ENCODE measurements at regions not wholly inside any gene's neighbourhood (a gene's known extent, or its start where the extent isn't known, plus 50 kb on each side); places are given as distances from the start of the nearest gene placed in this dataset.
"Not testable (repeated sequence)": the region's sequence is repeated elsewhere in the genome, so short reads cannot be mapped to it uniquely, and the experiment has no call there.

DNA sequence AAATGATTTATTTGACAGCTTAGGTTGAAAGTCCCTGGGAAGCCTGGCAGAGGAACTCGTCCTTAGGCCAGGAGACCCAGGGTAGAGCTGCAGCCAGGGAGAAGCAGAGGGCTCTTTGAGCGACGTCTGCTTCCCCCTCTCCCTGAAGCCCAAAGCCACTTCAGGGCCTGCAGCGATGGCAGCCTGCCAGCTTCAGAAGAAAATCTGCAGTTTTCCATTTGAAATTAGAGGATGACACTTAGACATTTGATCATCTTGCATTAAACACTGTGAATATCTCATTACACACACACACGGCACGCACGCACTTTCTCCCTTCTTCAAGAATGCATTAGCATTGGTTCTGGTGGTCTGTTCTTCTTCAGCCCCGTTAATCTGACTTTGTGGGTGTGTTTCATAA lies 96.5 kb downstream of the PLEKHG1 start:
- no peaks in the 10 kb centered on the region for H3K9me3 Mint-ChIP-seq
- H3K27ac Mint-ChIP-seq, result no peak overlapping the region
- DNase-seq (ENCODE audit: low spot score in 2 of 2), result no peak
- ATAC-seq, result no peak
- no peaks in the 10 kb centered on the region for H3K36me3 Mint-ChIP-seq

DNA sequence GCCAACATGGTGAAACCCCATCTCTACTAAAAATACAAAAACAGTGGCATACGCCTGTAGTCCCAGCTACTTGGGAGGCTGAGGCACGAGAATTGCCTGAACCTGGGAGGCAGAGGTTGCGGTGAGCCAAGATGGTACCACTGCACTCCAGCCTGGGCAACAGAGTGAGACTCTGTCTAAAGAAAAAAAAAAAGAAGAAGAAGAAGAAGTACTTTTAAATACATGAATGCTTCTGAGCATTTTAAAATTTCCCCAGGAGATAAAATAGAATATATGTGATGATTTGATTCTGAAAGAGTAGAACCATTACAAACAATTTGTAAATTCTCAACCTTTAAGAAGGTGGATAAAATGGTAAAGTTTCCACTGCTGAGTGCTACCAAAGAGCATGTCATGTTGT lies 97.2 kb downstream of the PLEKHG1 start:
- not testable (repeated sequence) for ATAC-seq; H3K27ac Mint-ChIP-seq; H3K36me3 Mint-ChIP-seq; H3K9me3 Mint-ChIP-seq; DNase-seq (ENCODE audit: low spot score in 2 of 2)

DNA sequence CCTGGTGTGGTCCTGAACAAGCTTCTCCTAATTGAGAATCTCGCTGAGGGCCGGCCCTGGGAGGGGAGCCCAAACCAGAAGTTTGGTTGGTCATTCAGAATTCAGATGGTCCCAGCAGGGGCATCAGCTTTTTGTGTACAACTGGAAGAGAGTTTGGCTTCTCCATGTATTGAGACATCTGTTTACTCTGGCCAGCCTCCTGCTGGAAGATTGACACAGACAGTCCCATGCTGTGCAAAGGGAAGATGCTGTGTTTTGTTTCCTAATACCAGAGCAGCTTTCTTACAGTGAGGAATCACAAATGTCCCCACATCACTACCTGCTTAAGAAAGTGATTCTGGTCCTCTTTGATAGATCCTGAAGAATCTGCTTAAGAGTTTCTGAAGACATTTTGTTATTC lies 97.8 kb downstream of the PLEKHG1 start:
- DNase-seq (ENCODE audit: low spot score in 2 of 2), result no peak
- Mint-ChIP-seq H3K36me3 (no peaks in the 10 kb centered on the region), H3K27ac (no peak overlapping the region), H3K9me3 (no peaks in the 10 kb centered on the region)
- ATAC-seq, result no peak

DNA sequence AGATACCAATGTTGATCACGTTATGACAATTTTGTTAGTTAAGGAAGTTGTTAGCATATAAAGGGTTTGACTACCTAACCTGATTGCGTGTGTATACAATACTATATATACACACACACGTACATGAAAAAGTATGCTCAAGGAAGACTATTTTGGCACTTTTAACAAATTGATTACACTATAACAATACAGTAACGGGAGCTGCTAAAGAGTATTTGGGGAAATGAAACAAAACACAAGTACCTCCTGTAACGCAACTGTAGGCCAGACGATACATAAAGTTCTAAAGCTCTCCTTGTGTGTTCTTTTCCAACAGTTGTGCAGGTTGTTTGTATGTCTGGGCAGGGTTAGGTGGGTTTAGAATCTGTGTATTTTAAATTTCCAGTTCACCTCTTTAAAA lies 98.7 kb downstream of the PLEKHG1 start:
- ATAC-seq, result no peak
- Mint-ChIP-seq H3K27ac (no peak overlapping the region), H3K36me3 (no peaks in the 10 kb centered on the region), H3K9me3 (no peaks in the 10 kb centered on the region)
- DNase-seq (ENCODE audit: low spot score in 2 of 2), result no peak

DNA sequence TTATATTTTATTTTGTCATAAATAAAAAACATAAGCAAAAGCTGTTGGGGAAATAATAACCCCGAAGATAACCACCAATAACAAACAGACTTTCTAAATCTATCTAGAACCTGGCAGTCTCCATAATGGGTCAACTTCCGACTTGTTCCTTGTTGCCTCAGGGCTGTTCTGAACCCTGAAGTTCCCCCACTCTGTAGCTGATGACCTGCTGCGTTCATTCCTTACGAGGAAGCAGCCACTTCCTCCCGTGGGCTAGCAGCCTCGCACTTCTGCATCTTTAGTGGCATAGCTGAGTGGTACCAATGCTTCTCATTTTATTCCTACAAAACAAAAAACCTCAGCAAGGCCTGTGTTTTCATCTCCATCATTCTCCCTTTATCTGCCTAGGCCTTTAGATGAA lies 103.0 kb downstream of the PLEKHG1 start:
- no peaks in the 10 kb centered on the region for H3K36me3 Mint-ChIP-seq
- no peak overlapping the region for H3K27ac Mint-ChIP-seq
- no peaks in the 10 kb centered on the region for H3K9me3 Mint-ChIP-seq
- no peak for ATAC-seq
- no peak for DNase-seq (ENCODE audit: low spot score in 2 of 2)

DNA sequence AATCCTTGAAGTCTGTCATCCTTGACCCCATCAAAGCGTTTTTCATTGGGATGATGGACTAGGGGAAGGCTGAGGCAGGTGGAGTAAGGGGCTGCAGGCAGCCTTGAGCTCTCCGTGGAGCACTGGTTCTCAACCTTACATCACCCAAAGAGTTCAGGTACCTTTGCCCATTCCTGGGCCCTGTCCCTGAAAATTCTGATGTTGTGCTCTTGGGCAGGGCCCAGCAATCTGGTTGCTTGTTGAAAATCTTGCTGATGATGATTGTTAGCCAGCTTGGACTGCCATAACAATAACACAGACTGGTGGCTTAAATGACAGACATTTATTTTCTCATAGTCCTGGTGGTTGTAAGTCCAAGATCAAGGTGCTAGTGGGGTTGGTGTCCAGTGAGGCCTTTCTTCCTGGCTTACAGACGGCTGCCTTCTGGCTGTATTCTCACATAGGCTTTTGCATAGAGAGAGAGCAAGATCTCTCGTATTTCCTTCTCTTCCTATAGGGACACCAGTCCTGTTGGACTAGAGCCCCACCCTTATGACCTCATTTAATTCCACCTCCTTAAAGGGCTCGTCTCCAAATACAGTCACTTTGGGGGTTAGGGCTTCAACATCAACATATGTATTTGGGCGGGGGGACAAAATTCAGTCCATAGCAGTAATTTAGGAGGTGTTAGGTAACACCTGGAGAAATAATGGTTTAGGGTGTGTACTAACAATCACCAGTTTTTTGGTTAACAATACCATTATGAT lies 104.9 kb downstream of the PLEKHG1 start:
- no peak for ATAC-seq
- H3K9me3 Mint-ChIP-seq, result no peaks in the 10 kb centered on the region
- H3K27ac Mint-ChIP-seq, result no peak overlapping the region
- no peak for DNase-seq (ENCODE audit: low spot score in 2 of 2)
- H3K36me3 Mint-ChIP-seq, result no peaks in the 10 kb centered on the region

DNA sequence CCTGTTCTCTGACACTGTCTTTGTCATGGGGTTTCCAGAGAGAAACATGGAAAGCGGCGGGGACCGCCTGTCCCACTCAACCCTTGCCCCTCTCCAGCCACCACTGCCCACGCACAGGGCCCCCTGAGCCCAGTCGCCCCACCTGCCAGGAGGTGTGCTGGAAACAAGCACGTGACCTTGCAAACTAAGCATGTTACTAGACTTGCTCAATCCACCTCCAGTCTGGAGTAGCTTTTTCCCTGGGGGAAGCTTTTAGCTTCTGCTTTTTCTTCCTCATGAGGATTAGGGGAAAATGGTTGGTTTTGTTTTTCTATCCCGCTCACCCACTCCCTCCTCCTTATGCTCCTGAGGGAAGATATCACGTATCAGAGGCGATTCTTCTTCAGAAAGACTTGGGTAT lies 105.7 kb downstream of the PLEKHG1 start:
- ATAC-seq (no peak), DNase-seq (ENCODE audit: low spot score in 2 of 2) (no peak)
- no peaks in the 10 kb centered on the region for H3K9me3 Mint-ChIP-seq
- H3K27ac Mint-ChIP-seq, result no peak overlapping the region
- H3K36me3 Mint-ChIP-seq, result no peaks in the 10 kb centered on the region

DNA sequence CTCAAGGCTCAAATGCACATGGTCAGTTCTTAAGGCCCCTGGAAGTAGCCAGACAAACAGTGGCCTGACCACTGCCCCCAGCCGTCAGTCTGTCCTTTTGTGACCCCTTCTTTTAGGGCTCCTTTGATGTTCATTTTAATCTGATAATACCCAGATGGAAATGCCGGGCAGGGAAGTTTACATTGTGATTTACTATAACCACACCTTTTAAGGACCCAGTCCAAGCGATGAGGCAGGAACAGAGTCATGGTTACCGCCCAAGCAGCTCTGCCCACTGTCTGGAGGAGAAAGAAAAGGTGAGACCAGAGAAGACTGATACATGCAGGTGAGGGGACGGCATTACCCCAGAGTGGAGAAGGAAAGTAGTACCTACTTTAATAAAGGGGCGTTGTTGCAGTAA lies 110.6 kb downstream of the PLEKHG1 start:
- ATAC-seq (no peak), DNase-seq (ENCODE audit: low spot score in 2 of 2) (no peak)
- Mint-ChIP-seq H3K27ac (no peak overlapping the region), H3K9me3 (no peaks in the 10 kb centered on the region), H3K36me3 (no peaks in the 10 kb centered on the region)

DNA sequence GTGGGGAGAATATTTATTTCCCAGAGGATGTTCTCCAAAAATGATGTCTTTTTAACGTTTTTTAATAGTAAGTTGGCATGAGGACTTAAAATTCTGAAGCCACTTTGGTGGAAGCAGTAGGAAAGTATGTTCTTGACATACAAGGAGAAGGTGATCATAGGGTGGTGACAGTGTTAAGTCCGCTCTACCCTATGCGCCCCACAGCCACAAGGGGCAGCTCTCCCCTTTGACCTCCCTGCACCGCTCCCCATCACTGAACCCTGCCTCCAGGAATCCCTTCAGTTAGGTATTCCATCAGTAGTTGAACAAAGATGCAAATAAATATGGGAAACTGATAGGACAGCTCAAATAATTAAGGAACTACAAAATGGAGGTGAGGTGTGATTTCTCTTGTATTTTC lies 111.4 kb downstream of the PLEKHG1 start:
- Mint-ChIP-seq H3K36me3 (no peaks in the 10 kb centered on the region), H3K9me3 (no peaks in the 10 kb centered on the region), H3K27ac (no peak overlapping the region)
- DNase-seq (ENCODE audit: low spot score in 2 of 2) (no peak), ATAC-seq (no peak)

DNA sequence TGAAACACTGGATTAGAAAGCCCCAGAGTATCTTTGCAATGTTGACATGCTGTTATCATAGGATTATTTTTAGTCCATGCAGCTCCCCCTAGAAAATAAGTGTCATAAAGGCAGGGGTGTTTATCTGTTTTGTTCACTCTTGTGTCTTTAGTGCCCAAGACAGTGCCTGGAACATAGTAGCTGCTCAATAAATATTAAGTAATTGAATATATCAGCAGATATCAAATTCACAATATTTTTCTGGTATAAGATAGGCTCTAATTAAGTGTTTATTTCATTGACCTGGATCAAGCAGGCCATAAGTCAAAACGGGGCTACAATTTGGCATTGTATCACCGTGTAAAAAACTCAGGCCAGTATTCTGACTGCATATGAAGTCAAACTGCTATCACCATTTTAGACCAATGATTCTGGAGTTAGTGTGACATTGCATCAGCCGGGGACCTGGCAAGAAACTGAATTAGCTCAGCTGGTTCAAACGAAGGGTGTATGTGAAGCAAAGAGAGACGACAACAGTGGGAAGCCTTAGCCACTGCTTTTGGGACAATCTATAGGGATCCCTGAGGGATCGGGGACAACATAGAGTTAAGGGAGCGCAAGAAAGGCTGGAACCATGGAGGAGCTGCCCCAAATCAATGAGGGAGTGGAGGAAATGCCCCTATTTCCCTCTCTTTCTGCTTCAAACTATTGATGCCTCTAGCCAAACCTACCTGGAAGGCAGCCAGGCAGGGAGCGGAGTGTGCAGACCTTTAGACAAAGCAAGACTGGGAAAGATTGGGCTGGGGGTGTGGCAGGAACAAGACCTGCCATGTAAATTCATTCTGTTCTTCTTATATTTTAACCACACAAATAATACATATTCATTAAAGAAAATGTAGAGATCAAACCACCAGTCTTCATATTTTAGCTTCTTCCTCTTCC lies 112.2 kb downstream of the PLEKHG1 start:
- DNase-seq (ENCODE audit: low spot score in 2 of 2), result no peak
- Mint-ChIP-seq H3K36me3 (no peaks in the 10 kb centered on the region), H3K9me3 (no peaks in the 10 kb centered on the region), H3K27ac (no peak overlapping the region)
- no peak for ATAC-seq

DNA sequence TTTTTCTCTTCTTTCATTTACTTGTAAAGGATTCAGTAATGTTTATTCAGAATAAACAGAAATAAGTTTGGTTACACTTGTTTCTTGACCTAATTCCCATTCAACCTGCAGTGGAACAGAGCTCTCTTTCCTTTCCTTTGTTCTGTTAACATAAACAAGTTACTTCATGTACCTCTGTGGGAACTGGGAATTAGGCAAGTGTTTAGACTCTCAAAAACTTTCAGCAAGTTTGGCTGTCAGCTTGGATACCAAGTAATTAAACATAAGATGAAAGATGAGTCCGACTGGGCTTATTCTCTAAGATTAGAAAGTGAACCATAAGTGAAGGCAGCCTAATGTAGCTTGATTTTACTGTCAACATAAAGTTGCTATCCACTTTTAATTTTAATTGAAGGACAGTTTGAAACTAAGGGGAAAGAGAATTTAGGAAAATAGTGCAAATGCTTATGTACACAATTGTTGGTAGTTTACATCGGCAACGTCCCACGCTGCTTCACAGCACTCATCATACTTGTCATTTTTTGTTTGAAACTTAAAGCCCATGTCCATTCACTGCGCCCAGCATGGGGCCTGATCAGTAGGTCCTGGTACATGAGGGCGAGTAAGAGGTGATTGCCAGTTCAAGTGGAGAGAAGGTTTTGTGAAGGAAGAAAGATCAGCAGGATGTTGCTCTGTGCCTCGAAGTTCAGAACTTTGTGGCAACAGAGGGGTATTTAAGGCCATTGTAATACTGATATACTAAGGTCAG lies 113.0 kb downstream of the PLEKHG1 start:
- Mint-ChIP-seq H3K36me3 (no peaks in the 10 kb centered on the region), H3K9me3 (no peaks in the 10 kb centered on the region), H3K27ac (no peak overlapping the region)
- ATAC-seq (no peak), DNase-seq (ENCODE audit: low spot score in 2 of 2) (no peak)

DNA sequence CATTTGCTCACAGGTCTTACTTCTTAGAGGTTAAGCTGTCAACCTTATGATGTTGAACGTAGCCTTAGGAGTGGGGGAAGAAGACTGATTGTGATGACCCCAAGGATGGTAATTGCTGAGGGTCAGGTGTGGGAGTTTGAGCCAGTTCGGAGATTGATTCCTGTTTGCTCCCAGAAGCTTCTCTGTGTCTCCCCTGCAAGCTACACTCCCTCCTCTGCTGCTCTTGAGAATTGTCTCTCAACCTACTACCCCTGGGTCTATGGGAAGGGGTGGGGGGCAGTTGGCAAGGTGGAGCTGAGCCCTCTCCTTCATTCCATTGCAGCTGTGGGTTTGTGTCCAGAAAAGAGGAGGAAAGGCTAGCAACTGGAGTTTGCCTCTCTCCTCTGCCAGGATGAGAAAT lies 113.8 kb downstream of the PLEKHG1 start:
- H3K27ac Mint-ChIP-seq, result no peak overlapping the region
- no peaks in the 10 kb centered on the region for H3K9me3 Mint-ChIP-seq
- DNase-seq (ENCODE audit: low spot score in 2 of 2), result no peak
- no peaks in the 10 kb centered on the region for H3K36me3 Mint-ChIP-seq
- ATAC-seq, result no peak

DNA sequence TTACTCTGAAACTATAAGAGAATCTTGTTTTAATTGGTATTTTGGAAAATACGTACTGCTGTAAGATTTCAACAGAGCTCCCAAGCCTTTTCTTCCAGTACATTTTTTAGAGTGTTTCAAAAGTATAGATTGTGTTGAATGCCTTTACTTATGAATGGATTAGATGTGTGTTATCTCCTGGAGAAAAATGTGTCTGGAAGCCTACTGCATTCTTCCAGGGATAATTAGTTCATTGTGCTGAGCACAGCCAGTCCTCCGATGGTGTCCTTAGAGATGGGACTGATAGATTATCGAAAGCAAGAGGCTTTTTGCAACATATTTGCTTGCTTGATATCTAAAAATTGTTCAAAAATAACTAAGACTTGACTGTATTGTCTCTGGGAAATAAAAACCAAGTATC lies 114.2 kb downstream of the PLEKHG1 start:
- Mint-ChIP-seq H3K9me3 (no peaks in the 10 kb centered on the region), H3K36me3 (no peaks in the 10 kb centered on the region), H3K27ac (no peak overlapping the region)
- DNase-seq (ENCODE audit: low spot score in 2 of 2), result no peak
- ATAC-seq, result no peak

DNA sequence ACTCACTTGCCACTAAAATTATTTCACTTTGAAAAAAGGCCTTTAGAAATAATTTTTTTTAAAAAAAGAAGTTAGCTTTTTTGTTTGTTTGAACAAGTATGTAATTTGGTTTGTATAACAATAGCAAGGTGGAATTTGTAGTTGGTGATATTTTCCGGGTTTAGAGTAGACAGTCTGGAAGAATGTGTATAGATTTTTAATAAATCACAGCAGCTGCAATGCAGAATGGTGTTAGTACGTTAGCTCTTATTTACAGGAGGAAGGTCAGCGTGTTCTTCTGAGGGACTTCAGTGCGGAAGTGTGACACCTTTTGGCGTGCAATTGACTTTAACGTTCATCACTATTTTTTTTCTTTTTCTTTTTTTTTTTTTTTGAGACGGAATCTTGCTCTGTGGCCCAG lies 115.4 kb downstream of the PLEKHG1 start:
- Mint-ChIP-seq H3K27ac (no peak overlapping the region), H3K36me3 (no peaks in the 10 kb centered on the region), H3K9me3 (no peaks in the 10 kb centered on the region)
- no peak for ATAC-seq
- DNase-seq (ENCODE audit: low spot score in 2 of 2), result no peak

DNA sequence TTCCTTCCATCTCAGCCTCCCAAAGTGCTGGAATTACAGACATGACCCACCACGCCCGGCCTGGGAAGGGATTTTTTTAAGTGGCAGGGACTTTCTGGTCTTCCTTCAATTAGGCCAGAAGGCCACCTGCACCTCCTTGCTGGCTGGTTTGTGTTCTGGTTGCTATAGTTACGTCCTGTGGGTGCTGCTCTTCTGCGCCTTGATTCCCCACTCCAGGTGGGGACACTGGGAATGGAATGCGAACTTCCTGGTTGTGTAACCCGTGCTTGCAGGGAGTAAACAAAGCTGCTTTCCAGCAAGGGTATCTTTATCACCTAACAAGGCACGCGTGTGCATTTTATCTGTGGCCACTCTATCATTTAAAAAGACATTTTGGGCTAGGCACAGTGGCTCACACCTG lies 117.7 kb downstream of the PLEKHG1 start:
- no peak for ATAC-seq
- H3K27ac Mint-ChIP-seq, result no peak overlapping the region

DNA sequence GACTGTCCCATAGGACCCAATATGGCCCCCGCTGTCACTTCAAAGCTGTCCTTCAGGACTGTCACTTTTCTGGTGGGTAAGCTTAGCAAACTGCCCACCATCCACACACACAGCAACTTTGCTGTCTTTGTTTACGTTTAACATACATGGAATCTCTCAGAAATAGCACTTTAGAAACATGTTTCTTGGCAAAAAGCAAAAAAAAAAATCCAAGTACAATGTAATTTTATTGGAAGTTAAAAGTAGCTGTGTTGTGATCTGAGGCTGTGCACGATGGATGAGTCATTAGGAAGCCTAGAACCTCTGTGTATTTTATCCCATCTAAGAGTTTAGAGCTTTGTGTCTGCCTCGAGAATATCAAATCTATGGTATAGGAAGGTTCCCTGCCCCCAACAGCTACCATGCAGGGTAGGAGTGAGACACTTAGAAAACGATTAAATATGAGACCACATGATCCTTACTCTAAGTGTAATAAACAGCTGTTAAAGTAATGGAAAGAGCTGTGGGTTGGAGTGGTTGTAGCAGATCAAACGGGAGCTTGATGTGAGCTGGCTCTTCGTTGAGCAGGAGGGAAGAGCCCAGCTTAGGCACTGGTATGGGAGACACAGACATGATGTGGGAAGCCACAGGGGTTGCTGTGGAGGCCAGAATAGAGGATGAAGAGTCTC lies 119.5 kb downstream of the PLEKHG1 start:
- no peak for ATAC-seq
- Mint-ChIP-seq H3K36me3 (no peaks in the 10 kb centered on the region), H3K27ac (no peak overlapping the region)

More for the DNA sequence above, 117.7 kb downstream of the PLEKHG1 start:
- Mint-ChIP-seq H3K36me3 (no peaks in the 10 kb centered on the region), H3K9me3 (no peaks in the 10 kb centered on the region)
- no peak for DNase-seq (ENCODE audit: low spot score in 2 of 2)

DNA sequence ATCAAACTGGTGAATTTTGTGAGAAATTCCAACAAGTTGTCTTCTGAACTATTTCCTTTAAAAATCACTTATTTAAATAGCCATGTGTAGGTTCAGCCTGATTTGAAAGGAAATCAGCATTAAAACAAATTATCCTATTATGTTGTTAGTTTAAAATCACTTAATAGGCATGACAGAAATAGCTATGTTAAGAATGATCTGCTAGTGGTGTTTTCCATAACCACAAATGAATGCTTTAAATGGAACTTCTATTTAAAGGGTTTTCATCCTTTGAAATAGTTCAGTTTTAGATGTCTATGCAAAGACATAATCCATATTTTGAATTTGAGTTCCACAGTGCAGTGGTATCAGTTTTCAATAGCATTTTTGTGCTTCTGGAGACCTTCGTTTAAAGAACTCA lies 120.1 kb downstream of the PLEKHG1 start:
- no peak overlapping the region for H3K27ac Mint-ChIP-seq
- ATAC-seq, result no peak
- H3K36me3 Mint-ChIP-seq, result no peaks in the 10 kb centered on the region

More for the DNA sequence above, 119.5 kb downstream of the PLEKHG1 start:
- H3K9me3 Mint-ChIP-seq, result no peaks in the 10 kb centered on the region
- no peak for DNase-seq (ENCODE audit: low spot score in 2 of 2)

More for the DNA sequence above, 120.1 kb downstream of the PLEKHG1 start:
- H3K9me3 Mint-ChIP-seq, result no peaks in the 10 kb centered on the region
- no peak for DNase-seq (ENCODE audit: low spot score in 2 of 2)

Data from activated naive CD4-positive, alpha-beta T cell treated with anti-CD3 and anti-CD28 coated beads, Interleukin-2, amount 50 U/mL, for 72 hours (primary cell).